ENCODE measurements at regions not wholly inside any gene's neighbourhood (a gene's known extent, or its start where the extent isn't known, plus 50 kb on each side); places are given as distances from the start of the nearest gene placed in this dataset.

- TF ChIP-seq CTCF (IDR thresholded peaks at IDR 0.05; ENCODE audit: insufficient read depth, low read depth, low read length), result no peak
- TF ChIP-seq EZH2 (IDR thresholded peaks at IDR 0.05; ENCODE audit: insufficient read depth, low read length), result no peak
Measured at GRCh38 chr5:58365791-58366190, 94.1 kb downstream of the PLK2 start.
